AG04450 (cell line): ENCODE measurements at regions not wholly inside any gene's neighbourhood (a gene's known extent, or its start where the extent isn't known, plus 50 kb on each side); places are given as distances from the start of the nearest gene placed in this dataset.

Source experiments
- CTCF ChIA-PET: fragments of 300-600, 350-600 bp; formaldehyde crosslinking; extraction: SDS; loops from one replicate; lab custom pipeline; 2022; ENCODE audit warnings: antibody characterized with exemption, inconsistent platforms; lab: Charles Lee
- POLR2A ChIA-PET: fragments of 350-600 bp; formaldehyde crosslinking; extraction: SDS; loops from one replicate; lab custom pipeline; 2021; ENCODE audit warnings: antibody characterized with exemption, inconsistent platforms; lab: Yijun Ruan, JAX
- DNase-seq: peaks from one replicate; pipeline ENCODE4 v3.0.0-alpha.2; 2011; ENCODE audit warnings: low read depth, low spot score
- H3K27ac ChIP-seq: one replicate; pipeline ENCODE4 v1.5.1; 2012; ENCODE audit warnings: low read depth, low read length, control low read depth
- H3K27me3 ChIP-seq: one replicate; pipeline ENCODE4 v1.6.0; 2012; ENCODE audit warnings: low read length; ENCODE audit not compliant: control insufficient read depth, insufficient read depth
- H3K4me3 ChIP-seq: 2 replicates; pipeline ENCODE4 v1.5.1; 2011; ENCODE audit warnings: mild to moderate bottlenecking, low read depth, low read length, control low read depth
- H3K9me3 ChIP-seq: 2 replicates; pipeline ENCODE4 v1.5.1; 2012; ENCODE audit warnings: low read length; ENCODE audit not compliant: control insufficient read depth, insufficient read depth
- CTCF ChIP-seq: IDR thresholded peaks from 2 replicates; pipeline ENCODE4 v1.5.1; 2011; ENCODE audit warnings: low read depth, low read length, control low read depth, inconsistent platforms

GRCh38 chr1:114270282-114270681 is 116.6 kb upstream of the SYT6 start:
- H3K27me3 ChIP-seq, result no peaks in the 10 kb centered on the region
- POLR2A ChIA-PET, result no interaction called here
- TF ChIP-seq CTCF, result no peak
- no peaks in the 10 kb centered on the region for H3K9me3 ChIP-seq
- H3K27ac ChIP-seq, result no peak overlapping the region
- CTCF ChIA-PET, result interaction anchor here (4.0 kb wide), 1 partner anchor 12 kb away, joined by 35 read pairs; no protein-coding TSS in a partner anchor
- no peak overlapping the region for H3K4me3 ChIP-seq
- DNase-seq, result no peak

DNA sequence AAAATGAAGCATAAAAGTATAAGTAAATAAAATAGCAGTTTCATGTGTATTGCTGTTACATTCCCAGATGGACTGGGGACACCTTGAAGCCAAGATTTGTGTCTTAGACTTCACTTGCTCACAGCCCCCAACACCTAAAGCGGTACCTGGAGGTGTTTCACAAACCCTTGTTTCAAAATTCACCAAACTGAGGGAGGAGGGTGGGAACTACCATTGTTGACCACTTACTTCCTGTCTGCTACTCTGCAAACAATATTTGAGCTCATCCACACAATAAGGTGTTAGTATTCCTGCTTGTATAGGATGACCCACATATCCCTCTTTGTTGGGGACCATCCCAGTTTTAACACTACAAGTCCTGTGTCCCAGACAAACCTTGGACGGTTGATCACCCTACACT is 115.9 kb upstream of the SYT6 start:
- no peaks in the 10 kb centered on the region for H3K27me3 ChIP-seq
- no peak overlapping the region for H3K27ac ChIP-seq
- no peak for TF ChIP-seq CTCF
- no peak for DNase-seq
- no peaks in the 10 kb centered on the region for H3K9me3 ChIP-seq
- ChIA-PET POLR2A (no interaction called here), CTCF (interaction anchor here (4.0 kb wide), 1 partner anchor 12 kb away, joined by 35 read pairs; no protein-coding TSS in a partner anchor)
- no peak overlapping the region for H3K4me3 ChIP-seq

- no peak for TF ChIP-seq CTCF
- Histone ChIP-seq H3K27me3 (no peaks in the 10 kb centered on the region), H3K4me3 (no peak overlapping the region), H3K9me3 (no peaks in the 10 kb centered on the region), H3K27ac (no peak overlapping the region)
- CTCF ChIA-PET, result interaction anchor here (2.6 kb wide), 1 partner anchor 19 kb away, joined by 13 read pairs; no protein-coding TSS in a partner anchor
- POLR2A ChIA-PET, result no interaction called here
- no peak for DNase-seq
Observed at GRCh38 chr1:114263343-114263742, 109.7 kb upstream of the SYT6 start.

GRCh38 chr1:114262337-114262736 is 108.7 kb upstream of the SYT6 start:
- Histone ChIP-seq H3K27me3 (no peaks in the 10 kb centered on the region), H3K27ac (no peak overlapping the region), H3K4me3 (no peak overlapping the region), H3K9me3 (no peaks in the 10 kb centered on the region)
- CTCF ChIA-PET, result no interaction called here
- DNase-seq, result no peak
- POLR2A ChIA-PET, result no interaction called here
- no peak for TF ChIP-seq CTCF

GRCh38 chr1:114260805-114261484 is 107.3 kb upstream of the SYT6 start:
- Histone ChIP-seq H3K27ac (no peak overlapping the region), H3K27me3 (no peaks in the 10 kb centered on the region), H3K9me3 (no peaks in the 10 kb centered on the region), H3K4me3 (no peak overlapping the region)
- DNase-seq, result no peak
- ChIA-PET POLR2A (no interaction called here), CTCF (no interaction called here)
- no peak for TF ChIP-seq CTCF
